ENCODE measurements at regions not wholly inside any gene's neighbourhood (a gene's known extent, or its start where the extent isn't known, plus 50 kb on each side); places are given as distances from the start of the nearest gene placed in this dataset.

GRCh38 chr1:5286244-5286643 is 631.8 kb downstream of the AJAP1 start:
- no peak for DNase-seq (ENCODE audit: low spot score)

GRCh38 chr1:5274527-5274926 is 620.1 kb downstream of the AJAP1 start:
- DNase-seq (ENCODE audit: low spot score) = no peak

GRCh38 chr1:5273280-5274003 is 619.0 kb downstream of the AJAP1 start:
- DNase-seq (ENCODE audit: low spot score) = no peak

- DNase-seq (ENCODE audit: low spot score) = no peak
Measured at GRCh38 chr1:5272325-5272724, 617.9 kb downstream of the AJAP1 start.

- no peak for DNase-seq (ENCODE audit: low spot score)
Measured at GRCh38 chr1:5271264-5271663, 616.9 kb downstream of the AJAP1 start.

- DNase-seq (ENCODE audit: low spot score) = no peak
Measured at GRCh38 chr1:5269901-5270300, 615.5 kb downstream of the AJAP1 start.

GRCh38 chr1:5267603-5268235 is 613.3 kb downstream of the AJAP1 start:
- no peak for DNase-seq (ENCODE audit: low spot score)

GRCh38 chr1:5265438-5266075 is 611.1 kb downstream of the AJAP1 start:
- DNase-seq (ENCODE audit: low spot score) = no peak

- no peak for DNase-seq (ENCODE audit: low spot score)
Measured at GRCh38 chr1:5264476-5264875, 610.1 kb downstream of the AJAP1 start.

- DNase-seq (ENCODE audit: low spot score) = no peak
Measured at GRCh38 chr1:5256793-5257192, 602.4 kb downstream of the AJAP1 start.

GRCh38 chr1:5254975-5255374 is 600.6 kb downstream of the AJAP1 start:
- no peak for DNase-seq (ENCODE audit: low spot score)

- DNase-seq (ENCODE audit: low spot score) = no peak
Measured at GRCh38 chr1:5254131-5254725, 599.8 kb downstream of the AJAP1 start.

- DNase-seq (ENCODE audit: low spot score) = no peak
Measured at GRCh38 chr1:5253036-5253435, 598.6 kb downstream of the AJAP1 start.

GRCh38 chr1:5250336-5250735 is 595.9 kb downstream of the AJAP1 start:
- DNase-seq (ENCODE audit: low spot score) = no peak

- no peak for DNase-seq (ENCODE audit: low spot score)
Measured at GRCh38 chr1:5245348-5245747, 590.9 kb downstream of the AJAP1 start.

GRCh38 chr1:5244631-5245285 is 590.3 kb downstream of the AJAP1 start:
- no peak for DNase-seq (ENCODE audit: low spot score)

- DNase-seq (ENCODE audit: low spot score) = no peak
Measured at GRCh38 chr1:5242850-5243249, 588.4 kb downstream of the AJAP1 start.

- DNase-seq (ENCODE audit: low spot score) = no peak
Measured at GRCh38 chr1:5239911-5240310, 585.5 kb downstream of the AJAP1 start.

- DNase-seq (ENCODE audit: low spot score) = no peak
Measured at GRCh38 chr1:5238351-5239130, 584.1 kb downstream of the AJAP1 start.

- no peak for DNase-seq (ENCODE audit: low spot score)
Measured at GRCh38 chr1:5235355-5235899, 581.0 kb downstream of the AJAP1 start.

GRCh38 chr1:5232537-5232936 is 578.1 kb downstream of the AJAP1 start:
- no peak for DNase-seq (ENCODE audit: low spot score)

Measured in activated CD4-positive, alpha-beta T cell treated with anti-CD3 and anti-CD28 coated beads, Interleukin-2, Interleukin-4, amounts not matched to agents 100 ng/mL and 50 ng/mL, durations not matched to agents 16 hours and 8 hours (primary cell).